ENCODE measurements at regions not wholly inside any gene's neighbourhood (a gene's known extent, or its start where the extent isn't known, plus 50 kb on each side); places are given as distances from the start of the nearest gene placed in this dataset.

DNA sequence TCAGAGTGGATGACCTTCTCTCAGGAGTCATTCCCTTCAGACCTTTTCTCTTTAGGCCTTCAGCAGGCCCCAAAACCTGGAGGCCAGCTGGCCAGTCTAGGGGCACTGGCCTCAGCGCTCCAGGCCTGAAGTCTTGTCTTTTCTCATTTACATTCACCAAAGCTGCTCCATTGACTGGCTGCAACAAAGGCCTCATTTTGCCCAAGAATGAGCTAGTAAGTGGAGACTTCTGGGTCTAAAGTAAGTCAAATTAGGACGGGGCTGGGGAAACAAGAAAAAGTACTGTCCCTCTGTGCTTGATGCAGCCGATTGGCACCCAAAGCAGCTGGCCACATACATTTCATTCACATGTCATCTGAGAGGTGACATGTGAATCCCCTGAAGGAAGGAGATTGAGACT, 83.8 kb upstream of the RIOK3 start:
- no peak overlapping the region for H3K4me3 ChIP-seq
- ChIA-PET CTCF (interaction anchor here (0.6 to 1.9 kb wide), 3 partner anchors 17 to 292 kb away, joined by 3 to 6 read pairs (median 3); no protein-coding TSS in a partner anchor), POLR2A (no interaction called here)
- H3K4me2 ChIP-seq: no peak overlapping the region
- H3K9me3 ChIP-seq: no peaks in the 10 kb centered on the region
- TF ChIP-seq JUN (IDR thresholded peaks at IDR 0.05) (no peak), CEBPB (IDR thresholded peaks at IDR 0.05) (no peak), ZNF302 (CRISPR knock-in tag; IDR thresholded peaks at IDR 0.05) (no peak), NFE2L2 (conservative IDR thresholded peaks at IDR 0.05; ENCODE audit: low read length) (no peak), NPAS2 (CRISPR knock-in tag; IDR thresholded peaks at IDR 0.05; ENCODE audit: borderline replicate concordance) (no peak), POLR2AphosphoS2 (conservative IDR thresholded peaks at IDR 0.05; ENCODE audit: low read length) (no peak), NR3C1 (IDR thresholded peaks at IDR 0.05) (no peak), HOXB13 (CRISPR knock-in tag; IDR thresholded peaks at IDR 0.05; ENCODE audit: low read depth) (no peak)
- 74% methylated on average over 3 of the region's 3 CpGs for WGBS (ENCODE audit: missing lambda C conversion rate)
- ATAC-seq (no peak), FAIRE-seq (no peak), DNase-seq (ENCODE audit: low read depth in 1 of 2, low spot score in 1 of 2) (no peak)
- no peak overlapping the region for H3K27ac ChIP-seq
- no peaks in the 10 kb centered on the region for H3K4me1 ChIP-seq

DNA sequence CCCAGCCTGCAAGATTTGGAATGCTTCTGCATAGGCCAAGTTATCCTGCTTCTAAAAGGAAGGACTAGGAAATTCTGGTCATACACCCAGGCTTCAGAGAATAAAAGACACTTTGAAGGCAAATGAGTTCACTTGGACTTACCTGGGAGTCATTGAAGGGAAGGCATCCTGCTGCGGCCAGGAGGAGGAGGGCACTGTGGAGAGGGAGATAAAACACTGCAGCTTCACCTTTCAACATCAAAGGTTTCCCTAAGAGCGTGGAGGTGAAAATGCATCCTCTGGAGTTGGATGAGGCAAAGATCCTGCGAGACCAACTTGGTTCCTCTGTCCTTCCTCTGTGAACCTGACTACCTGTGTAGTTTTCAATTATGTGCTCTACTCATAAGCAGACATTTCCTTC, 79.5 kb upstream of the RIOK3 start:
- H3K4me2 ChIP-seq: no peak overlapping the region
- no peak overlapping the region for H3K27ac ChIP-seq
- DNase-seq (ENCODE audit: low read depth in 1 of 2, low spot score in 1 of 2) (no peak), FAIRE-seq (no peak), ATAC-seq (no peak)
- POLR2A ChIA-PET: no interaction called here
- no peak overlapping the region for H3K4me3 ChIP-seq
- TF ChIP-seq ZFP36 (IDR thresholded peaks at IDR 0.05; ENCODE audit: borderline replicate concordance, partially characterized antibody) (no peak), EHMT2 (IDR thresholded peaks at IDR 0.05; ENCODE audit: low read depth) (no peak), CEBPB (IDR thresholded peaks at IDR 0.05) (no peak), NPAS2 (CRISPR knock-in tag; IDR thresholded peaks at IDR 0.05; ENCODE audit: borderline replicate concordance) (no peak), EP300 (IDR thresholded peaks at IDR 0.05) (no peak), NFE2L2 (conservative IDR thresholded peaks at IDR 0.05; ENCODE audit: low read length) (no peak), KDM5A (IDR thresholded peaks at IDR 0.05) (no peak)
- TF ChIP-seq, protein P1, sequence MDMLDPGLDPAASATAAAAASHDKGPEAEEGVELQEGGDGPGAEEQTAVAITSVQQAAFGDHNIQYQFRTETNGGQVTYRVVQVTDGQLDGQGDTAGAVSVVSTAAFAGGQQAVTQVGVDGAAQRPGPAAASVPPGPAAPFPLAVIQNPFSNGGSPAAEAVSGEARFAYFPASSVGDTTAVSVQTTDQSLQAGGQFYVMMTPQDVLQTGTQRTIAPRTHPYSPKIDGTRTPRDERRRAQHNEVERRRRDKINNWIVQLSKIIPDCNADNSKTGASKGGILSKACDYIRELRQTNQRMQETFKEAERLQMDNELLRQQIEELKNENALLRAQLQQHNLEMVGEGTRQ (IDR thresholded peaks at IDR 0.05): no peak
- TF ChIP-seq, protein P2, sequence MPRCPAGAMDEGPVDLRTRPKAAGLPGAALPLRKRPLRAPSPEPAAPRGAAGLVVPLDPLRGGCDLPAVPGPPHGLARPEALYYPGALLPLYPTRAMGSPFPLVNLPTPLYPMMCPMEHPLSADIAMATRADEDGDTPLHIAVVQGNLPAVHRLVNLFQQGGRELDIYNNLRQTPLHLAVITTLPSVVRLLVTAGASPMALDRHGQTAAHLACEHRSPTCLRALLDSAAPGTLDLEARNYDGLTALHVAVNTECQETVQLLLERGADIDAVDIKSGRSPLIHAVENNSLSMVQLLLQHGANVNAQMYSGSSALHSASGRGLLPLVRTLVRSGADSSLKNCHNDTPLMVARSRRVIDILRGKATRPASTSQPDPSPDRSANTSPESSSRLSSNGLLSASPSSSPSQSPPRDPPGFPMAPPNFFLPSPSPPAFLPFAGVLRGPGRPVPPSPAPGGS (IDR thresholded peaks at IDR 0.05): no peak
- H3K4me1 ChIP-seq: peaks cover 19% of the 10 kb centered on the region
- 94% methylated on average over 3 of the region's 3 CpGs for WGBS (ENCODE audit: missing lambda C conversion rate)
- H3K9me3 ChIP-seq: no peaks in the 10 kb centered on the region
- CTCF ChIA-PET: no interaction called here

DNA sequence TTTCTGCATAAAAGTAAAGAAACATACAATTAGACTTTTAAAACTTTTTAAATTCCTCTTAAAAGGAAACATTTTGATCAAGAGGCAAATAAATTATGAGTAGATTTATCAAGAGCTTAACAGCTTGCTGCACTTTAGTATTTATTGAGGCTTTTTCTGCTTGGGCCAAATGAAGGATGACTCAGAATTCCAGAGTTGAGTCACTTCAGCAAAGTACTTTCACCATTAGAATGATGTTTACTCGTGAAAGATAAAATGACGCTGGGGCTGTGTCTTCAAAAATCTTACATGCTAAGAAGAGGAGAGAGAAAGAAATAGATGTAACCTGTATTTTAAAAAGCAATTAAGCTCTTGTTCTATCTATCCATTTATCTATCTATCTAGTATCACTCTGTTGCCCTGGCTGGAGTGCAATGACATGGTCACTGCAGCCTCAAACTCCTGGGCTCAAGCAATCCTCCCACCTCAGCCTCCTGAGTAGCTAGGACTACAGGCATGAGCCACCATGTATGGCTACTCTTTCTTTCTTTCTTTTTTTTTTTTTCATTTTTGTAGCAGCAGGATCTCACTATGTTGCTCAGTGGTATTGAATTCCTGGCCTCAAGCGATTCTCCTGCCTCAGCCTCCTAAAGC, 75.3 kb upstream of the RIOK3 start:
- ChIA-PET CTCF (interaction anchor here (1.1 to 3.4 kb wide), 9 partner anchors 21 to 346 kb away, joined by 4 to 16 read pairs (median 4); no protein-coding TSS in a partner anchor), POLR2A (interaction anchor here (0.7 kb wide), 1 partner anchor 348 kb away, joined by 4 read pairs; no protein-coding TSS in a partner anchor)
- DNase-seq (ENCODE audit: low read depth in 1 of 2, low spot score in 1 of 2) (peak; percentile 34 to 51), ATAC-seq (peak; percentile 64 to 79; a peak in 5 of 6 replicates), FAIRE-seq (no peak)
- Histone ChIP-seq H3K4me1 (peaks cover 36% of the 10 kb centered on the region), H3K27ac (peak overlapping the region; percentile 61 to 83), H3K4me2 (peak overlapping the region; percentile 65), H3K4me3 (no peak overlapping the region), H3K9me3 (no peaks in the 10 kb centered on the region)
- TF ChIP-seq GATA3 (IDR thresholded peaks at IDR 0.05; ENCODE audit: borderline replicate concordance) (peak; percentile 21; the same call in 1 of the 2 replicates), JUNB (IDR thresholded peaks at IDR 0.05) (peak; percentile 67), CEBPB (IDR thresholded peaks at IDR 0.05) (0 out of 4 replicates have a peak, but pooled peaks of 1 of the 2 experiments have one; percentile 17), FOSL2 (IDR thresholded peaks at IDR 0.05) (peak; percentile 84), FOSL2 (CRISPR knock-in tag; IDR thresholded peaks at IDR 0.05) (peak; percentile 93), HDAC2 (IDR thresholded peaks at IDR 0.05) (no peak), HOXB5 (CRISPR knock-in tag; IDR thresholded peaks at IDR 0.05) (no peak)
- WGBS (ENCODE audit: missing lambda C conversion rate): 18% methylated on average over 3 of the region's 3 CpGs

All from A549 (cell line).